ENCODE measurements at regions not wholly inside any gene's neighbourhood (a gene's known extent, or its start where the extent isn't known, plus 50 kb on each side); places are given as distances from the start of the nearest gene placed in this dataset.

GRCh38 chr3:5510300-5510699, 322.8 kb downstream of the EDEM1 start:
- DNase-seq (ENCODE audit: low read depth, low spot score), result no peak
- Histone ChIP-seq H3K27ac (ENCODE audit: insufficient read depth, low read depth, low read length) (no peak overlapping the region), H3K4me1 (ENCODE audit: control insufficient read depth, extremely low read depth, insufficient read depth, low read length) (no peaks in the 10 kb centered on the region), H3K79me2 (ENCODE audit: control insufficient read depth, insufficient read depth, low read length) (no peaks in the 10 kb centered on the region), H3K4me2 (ENCODE audit: insufficient read depth, low read length) (no peak overlapping the region), H3K9me1 (replicated peaks; ENCODE audit: control insufficient read depth, extremely low read depth, insufficient read depth, low read length) (no peaks in the 10 kb centered on the region), H3K9ac (replicated peaks; ENCODE audit: extremely low read depth, insufficient read depth, low read length) (no peak overlapping the region), H2AFZ (ENCODE audit: low read depth, low read length) (no peak overlapping the region), H3K4me3 (replicated peaks in 1 of 3; ENCODE audit: insufficient read depth in 1 of 3, low read depth in 1 of 3, low read length in 3 of 3) (no peak overlapping the region), H4K20me1 (replicated peaks; ENCODE audit: control insufficient read depth, extremely low read depth, insufficient read depth, low read length) (no peaks in the 10 kb centered on the region), H3K27me3 (ENCODE audit: control insufficient read depth in 2 of 2, insufficient read depth in 2 of 2, low read length in 2 of 2) (no peaks in the 10 kb centered on the region), H3K9me3 (replicated peaks; ENCODE audit: control insufficient read depth, insufficient read depth, low read length) (peaks cover 7% of the 10 kb centered on the region), H3K36me3 (ENCODE audit: control insufficient read depth in 2 of 2, extremely low read depth in 1 of 2, insufficient read depth in 2 of 2, low read length in 2 of 2) (no peaks in the 10 kb centered on the region)
- no peak for FAIRE-seq
- TF ChIP-seq, protein P1, sequence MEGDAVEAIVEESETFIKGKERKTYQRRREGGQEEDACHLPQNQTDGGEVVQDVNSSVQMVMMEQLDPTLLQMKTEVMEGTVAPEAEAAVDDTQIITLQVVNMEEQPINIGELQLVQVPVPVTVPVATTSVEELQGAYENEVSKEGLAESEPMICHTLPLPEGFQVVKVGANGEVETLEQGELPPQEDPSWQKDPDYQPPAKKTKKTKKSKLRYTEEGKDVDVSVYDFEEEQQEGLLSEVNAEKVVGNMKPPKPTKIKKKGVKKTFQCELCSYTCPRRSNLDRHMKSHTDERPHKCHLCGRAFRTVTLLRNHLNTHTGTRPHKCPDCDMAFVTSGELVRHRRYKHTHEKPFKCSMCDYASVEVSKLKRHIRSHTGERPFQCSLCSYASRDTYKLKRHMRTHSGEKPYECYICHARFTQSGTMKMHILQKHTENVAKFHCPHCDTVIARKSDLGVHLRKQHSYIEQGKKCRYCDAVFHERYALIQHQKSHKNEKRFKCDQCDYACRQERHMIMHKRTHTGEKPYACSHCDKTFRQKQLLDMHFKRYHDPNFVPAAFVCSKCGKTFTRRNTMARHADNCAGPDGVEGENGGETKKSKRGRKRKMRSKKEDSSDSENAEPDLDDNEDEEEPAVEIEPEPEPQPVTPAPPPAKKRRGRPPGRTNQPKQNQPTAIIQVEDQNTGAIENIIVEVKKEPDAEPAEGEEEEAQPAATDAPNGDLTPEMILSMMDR (IDR thresholded peaks at IDR 0.05; ENCODE audit: extremely low read depth in 1 of 2, insufficient read depth in 1 of 2, low read depth in 1 of 2, low read length in 2 of 2), result no peak
- no peak for TF ChIP-seq POLR2A (IDR thresholded peaks at IDR 0.05; ENCODE audit: low read depth, low read length)
- no peak for TF ChIP-seq MYC (IDR thresholded peaks at IDR 0.05; ENCODE audit: low read depth, low read length)
- TF ChIP-seq GATA2 (IDR thresholded peaks at IDR 0.05; ENCODE audit: insufficient read depth, insufficient read length, low read depth, low read length), result no peak
- no peak for TF ChIP-seq MAX (IDR thresholded peaks at IDR 0.05; ENCODE audit: insufficient read depth, insufficient read length)
- no peak for TF ChIP-seq EZH2 (IDR thresholded peaks at IDR 0.05; ENCODE audit: borderline replicate concordance, low read depth, low read length, severe bottlenecking)
- no peak for TF ChIP-seq POLR2AphosphoS5 (IDR thresholded peaks at IDR 0.05; ENCODE audit: insufficient read depth, low read depth, low read length)
- no peak for TF ChIP-seq JUN (IDR thresholded peaks at IDR 0.05; ENCODE audit: borderline replicate concordance, insufficient read depth, insufficient read length, low read depth)
- no peak for TF ChIP-seq FOS (IDR thresholded peaks at IDR 0.05; ENCODE audit: borderline replicate concordance, insufficient read depth, low read length)
- intact Hi-C loops (cut with micrococcal nuclease), result no loop called here
- BruUV-seq (replicated peaks), result no TSS peak
- dilution Hi-C loops (cut with MboI; ENCODE audit: extremely low pct_ligation_motif_present, low sequenced_read_pairs), result no loop called here
- POLR2A ChIA-PET, result no interaction called here
- CTCF ChIA-PET, result no interaction called here

Data from endothelial cell of umbilical vein (primary cell).